ENCODE measurements at regions not wholly inside any gene's neighbourhood (a gene's known extent, or its start where the extent isn't known, plus 50 kb on each side); places are given as distances from the start of the nearest gene placed in this dataset.

GRCh38 chr7:46494028-46494427 lies 573.0 kb upstream of the IGFBP3 start:
- DNase-seq (ENCODE audit: low read depth) = no peak

GRCh38 chr7:46493196-46493595 lies 572.1 kb upstream of the IGFBP3 start:
- DNase-seq (ENCODE audit: low read depth) = no peak

GRCh38 chr7:46492466-46492865 lies 571.4 kb upstream of the IGFBP3 start:
- DNase-seq (ENCODE audit: low read depth) = no peak

- no peak for DNase-seq (ENCODE audit: low read depth)
These were observed 569.3 kb upstream of the IGFBP3 start for GRCh38 chr7:46490406-46490805.

- DNase-seq (ENCODE audit: low read depth) = peak; percentile 11
These were observed 568.0 kb upstream of the IGFBP3 start for GRCh38 chr7:46489106-46489505.

- DNase-seq (ENCODE audit: low read depth) = no peak
These were observed 567.5 kb upstream of the IGFBP3 start for GRCh38 chr7:46488607-46489006.

GRCh38 chr7:46486256-46487206 lies 565.5 kb upstream of the IGFBP3 start:
- no peak for DNase-seq (ENCODE audit: low read depth)

DNA sequence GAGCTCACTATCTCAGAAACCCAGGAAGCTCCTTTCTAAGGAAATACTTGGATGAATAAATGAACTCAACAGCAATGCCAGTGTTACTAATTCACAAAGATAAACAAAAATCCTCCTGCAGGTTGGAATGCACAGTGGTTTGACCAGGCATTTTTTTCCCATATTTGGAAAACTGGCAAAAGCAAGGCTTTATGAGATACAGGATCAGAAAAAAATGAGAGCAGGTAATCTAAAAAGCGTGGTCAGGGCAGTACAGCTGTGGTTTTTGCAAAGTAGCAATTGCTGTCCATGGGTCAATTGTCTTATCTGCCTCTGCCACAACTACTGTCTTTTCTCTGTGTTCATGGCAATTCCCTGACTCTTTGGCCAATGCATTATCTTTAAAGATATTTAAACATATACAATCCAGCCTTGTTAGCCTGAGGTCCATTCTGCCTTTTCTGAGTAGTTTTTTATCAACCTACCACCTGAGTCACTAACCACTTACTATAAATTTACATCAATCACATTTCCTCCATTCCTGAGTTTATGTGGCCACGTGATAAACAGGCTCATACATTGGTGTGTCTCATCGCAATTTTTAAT lies 564.5 kb upstream of the IGFBP3 start:
- no peak for DNase-seq (ENCODE audit: low read depth)

GRCh38 chr7:46484906-46485305 lies 563.8 kb upstream of the IGFBP3 start:
- no peak for DNase-seq (ENCODE audit: low read depth)

DNA sequence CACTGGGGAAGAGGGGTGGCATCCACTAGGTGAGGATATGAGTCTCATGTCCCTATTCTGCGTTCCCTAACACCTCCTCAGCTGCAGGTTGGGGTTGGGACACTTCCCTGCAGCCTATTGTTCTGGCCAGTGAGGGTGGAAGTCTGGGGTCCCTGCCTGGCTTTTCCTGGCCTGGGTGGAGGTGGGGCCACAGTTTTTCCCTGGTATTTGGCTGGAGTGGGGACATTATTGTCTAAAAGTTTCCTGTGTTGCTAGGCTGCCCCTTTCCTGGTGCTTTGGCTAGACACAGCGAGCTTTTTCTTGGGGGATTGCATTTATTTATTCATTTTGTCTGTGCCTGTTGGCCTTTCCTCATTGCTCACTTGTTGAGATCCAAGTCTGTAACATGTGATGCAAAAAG lies 559.5 kb upstream of the IGFBP3 start:
- DNase-seq (ENCODE audit: low read depth) = no peak

DNA sequence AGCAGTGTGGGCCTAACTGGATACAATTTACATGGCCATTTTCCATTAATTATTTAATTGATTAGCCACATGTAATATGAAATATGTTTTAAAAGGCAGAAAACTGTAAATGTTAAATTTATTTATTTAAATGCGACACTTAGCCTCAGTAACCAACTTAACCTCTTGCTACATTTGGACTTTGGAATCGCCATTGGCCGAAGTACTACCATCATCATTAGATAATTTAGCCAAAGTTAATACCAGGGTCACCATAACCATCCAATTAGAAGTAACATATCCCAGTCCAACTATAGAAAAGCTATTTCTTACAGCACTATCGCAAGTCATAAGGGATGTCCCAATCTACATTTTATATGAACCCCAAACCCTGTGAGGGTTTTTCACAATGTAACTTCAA lies 558.6 kb upstream of the IGFBP3 start:
- no peak for DNase-seq (ENCODE audit: low read depth)

DNA sequence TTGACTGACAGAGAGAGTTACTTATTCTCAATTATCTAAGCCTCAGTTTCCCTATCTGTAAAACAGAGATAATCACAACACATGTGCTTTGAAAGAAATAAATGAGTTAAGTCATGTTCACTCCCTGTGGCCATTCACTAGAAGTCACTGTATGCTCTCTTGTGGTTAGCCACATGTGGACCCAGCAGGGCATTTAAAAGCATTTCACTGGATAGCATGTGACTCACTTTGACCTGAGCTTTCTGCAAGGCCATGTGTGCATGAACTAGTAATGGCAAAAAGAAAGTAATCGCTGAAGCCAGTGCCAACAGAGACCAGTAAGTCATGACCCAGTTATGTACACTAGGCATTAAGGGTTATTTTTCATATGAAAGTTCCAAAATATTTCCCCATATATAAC lies 557.0 kb upstream of the IGFBP3 start:
- no peak for DNase-seq (ENCODE audit: low read depth)

DNA sequence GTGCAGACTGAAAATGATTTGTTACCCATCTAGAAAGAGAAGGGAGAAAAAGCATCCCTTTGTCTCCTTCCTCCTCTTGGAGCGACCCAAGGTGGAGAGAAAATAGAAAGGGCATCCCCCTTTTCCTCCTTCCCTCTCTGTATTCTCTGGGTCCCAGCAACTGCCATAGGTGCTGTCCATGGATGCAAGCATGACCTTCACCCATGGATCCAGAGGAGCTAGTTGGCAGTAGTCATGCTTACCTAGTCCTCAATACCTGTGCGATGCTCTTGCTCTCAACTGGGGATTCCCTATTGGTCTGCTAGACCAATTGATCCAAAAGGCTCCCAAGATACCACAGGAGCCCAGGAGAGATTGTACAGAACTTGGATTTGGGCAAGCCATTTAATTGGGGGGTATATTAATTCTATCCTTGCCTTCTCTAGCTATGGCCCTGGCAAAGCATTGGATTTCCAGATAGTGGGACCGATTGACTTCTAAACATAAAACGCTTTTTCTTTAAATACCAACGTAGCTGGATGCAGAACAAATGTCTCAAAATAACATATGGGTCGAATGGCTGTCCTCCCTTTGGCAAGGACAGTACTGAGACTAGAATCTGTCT lies 547.8 kb upstream of the IGFBP3 start:
- no peak for DNase-seq (ENCODE audit: low read depth)

GRCh38 chr7:46463170-46463569 lies 542.1 kb upstream of the IGFBP3 start:
- no peak for DNase-seq (ENCODE audit: low read depth)

- no peak for DNase-seq (ENCODE audit: low read depth)
These were observed 540.3 kb upstream of the IGFBP3 start for GRCh38 chr7:46461334-46461777.

DNA sequence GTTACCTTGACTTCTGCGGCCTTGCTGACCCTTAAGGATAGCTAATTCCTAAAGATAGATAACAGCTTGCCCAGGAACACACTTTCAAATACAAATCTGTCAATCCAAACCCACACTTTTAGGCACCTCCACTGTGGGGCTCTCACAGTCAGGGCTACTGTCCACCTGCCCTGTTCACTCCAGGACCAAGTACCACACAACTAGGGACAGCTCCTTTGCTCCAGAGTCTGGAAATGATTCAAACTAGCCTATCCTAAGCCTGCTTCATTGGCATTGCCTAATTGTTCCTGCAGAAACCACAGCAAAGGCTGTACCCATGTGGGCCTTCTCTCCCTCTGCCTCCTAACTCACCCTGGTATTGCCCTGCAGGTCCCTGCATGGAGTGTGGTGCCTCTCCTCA lies 538.9 kb upstream of the IGFBP3 start:
- DNase-seq (ENCODE audit: low read depth) = no peak

DNA sequence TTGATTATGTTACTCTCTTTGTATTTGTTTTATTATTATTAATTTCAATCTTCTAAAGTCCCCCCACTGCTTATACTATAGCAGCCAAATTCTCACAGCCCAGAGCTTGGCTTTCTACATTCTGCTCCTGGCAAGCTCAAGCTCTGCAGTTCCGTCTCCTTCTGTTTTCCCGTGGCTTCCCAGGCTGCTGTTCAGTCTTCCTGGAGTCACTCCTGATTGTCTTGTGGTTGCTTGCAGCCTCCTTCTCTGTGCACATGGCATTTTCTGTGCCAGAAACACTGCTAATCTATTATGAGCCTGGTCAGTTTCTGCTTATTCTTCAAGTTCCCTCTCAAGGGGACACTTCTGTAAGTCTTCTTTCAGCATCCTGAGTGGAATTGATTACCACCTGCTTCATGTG lies 533.7 kb upstream of the IGFBP3 start:
- DNase-seq (ENCODE audit: low read depth) = peak; percentile 61

DNA sequence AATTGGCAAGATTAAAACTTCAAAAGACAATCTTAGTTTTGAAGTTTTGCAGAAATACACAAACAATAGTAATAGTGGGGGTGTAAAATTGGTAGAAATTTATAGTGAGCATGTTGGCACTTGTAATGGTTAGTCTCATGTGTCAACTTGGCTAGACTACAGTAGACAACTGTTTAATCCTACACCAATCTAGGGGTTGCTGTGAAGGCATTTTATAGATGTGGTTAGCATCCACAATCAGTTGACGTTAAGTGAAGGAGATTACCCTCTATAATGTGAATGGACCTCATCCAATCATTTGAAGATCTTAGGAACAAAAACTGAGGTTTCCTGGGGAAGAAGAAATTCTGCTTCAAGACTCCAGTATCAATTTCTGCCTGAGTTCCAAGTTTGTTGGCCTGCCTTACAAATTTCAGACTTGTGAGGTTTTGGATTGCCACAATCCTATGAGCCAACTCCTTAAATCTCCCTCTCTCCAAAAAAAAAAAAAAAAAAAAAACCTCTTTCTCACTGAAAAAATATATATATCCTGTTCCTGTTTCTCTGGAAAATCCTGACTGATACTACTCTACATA lies 531.6 kb upstream of the IGFBP3 start:
- no peak for DNase-seq (ENCODE audit: low read depth)

DNA sequence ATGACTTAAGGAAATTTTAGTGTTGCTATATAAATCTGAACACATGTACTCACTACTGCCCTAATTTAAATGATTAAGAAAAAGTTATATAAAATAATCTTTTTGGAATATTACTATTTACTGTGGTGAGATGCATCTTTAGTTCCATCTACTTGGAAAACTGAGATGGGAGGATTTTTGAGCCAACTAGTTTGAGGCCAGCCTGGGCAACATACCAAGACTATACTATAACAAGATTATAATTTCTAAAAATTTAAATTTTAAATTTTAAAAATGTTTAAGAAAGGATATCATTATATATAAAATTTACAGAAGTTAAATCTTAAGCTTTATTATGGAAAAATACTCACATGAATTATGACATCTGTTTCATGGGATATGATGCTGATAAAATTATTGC lies 530.8 kb upstream of the IGFBP3 start:
- no peak for DNase-seq (ENCODE audit: low read depth)

- no peak for DNase-seq (ENCODE audit: low read depth)
These were observed 529.8 kb upstream of the IGFBP3 start for GRCh38 chr7:46450886-46451285.

DNA sequence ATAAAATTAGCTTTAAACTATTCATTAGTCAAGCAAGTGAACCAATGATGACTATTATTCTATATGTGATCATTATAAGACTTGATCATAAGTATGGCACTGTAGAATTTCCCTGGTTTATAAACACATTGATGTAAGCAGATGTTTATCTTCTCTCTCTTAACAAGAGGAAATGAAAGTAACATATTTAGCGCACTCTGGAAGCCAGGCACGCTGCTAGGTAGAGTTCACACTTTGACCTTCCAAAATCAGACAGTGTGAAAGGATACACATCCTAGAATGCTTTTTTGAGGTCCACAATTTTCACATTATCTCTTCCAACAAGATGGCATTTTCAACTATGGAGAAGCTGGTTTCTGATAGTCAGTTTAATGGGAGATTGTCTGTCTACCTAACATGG lies 529.4 kb upstream of the IGFBP3 start:
- DNase-seq (ENCODE audit: low read depth) = no peak

DNA sequence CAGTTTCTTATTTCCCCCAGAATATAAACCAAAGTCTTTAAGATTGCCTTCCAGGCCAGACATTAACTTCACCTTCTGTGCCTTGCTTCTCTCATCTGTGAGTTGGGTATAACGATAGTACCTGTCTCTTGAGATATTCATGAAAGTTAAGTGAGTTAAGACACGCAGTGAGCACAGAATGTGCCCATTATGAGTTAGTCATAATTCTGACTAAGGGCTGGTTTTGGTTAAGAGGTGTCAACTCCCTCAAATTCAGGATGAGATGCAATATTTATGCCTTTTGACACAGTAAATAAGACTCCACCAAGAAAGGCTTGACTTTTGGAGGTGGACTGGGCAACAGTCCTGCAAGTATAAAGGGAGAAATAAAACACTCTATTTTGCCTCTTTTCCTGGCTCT lies 528.7 kb upstream of the IGFBP3 start:
- DNase-seq (ENCODE audit: low read depth) = no peak

- no peak for DNase-seq (ENCODE audit: low read depth)
These were observed 527.4 kb upstream of the IGFBP3 start for GRCh38 chr7:46448478-46448877.

Measured in forelimb muscle (tissue), 1 donor.